ENCODE measurements at regions not wholly inside any gene's neighbourhood (a gene's known extent, or its start where the extent isn't known, plus 50 kb on each side); places are given as distances from the start of the nearest gene placed in this dataset.

- Histone ChIP-seq H3K9me2 (ENCODE audit: insufficient read depth, low read length) (no peaks in the 10 kb centered on the region), H3K4me2 (ENCODE audit: low read length) (no peak overlapping the region), H3K9me3 (ENCODE audit: low read length) (no peaks in the 10 kb centered on the region), H3K27me3 (ENCODE audit: insufficient read depth, low read depth, low read length) (no peaks in the 10 kb centered on the region), H3K9ac (ENCODE audit: low read length) (no peak overlapping the region), H2AFZ (ENCODE audit: low read depth, low read length) (no peak overlapping the region), H4K20me1 (ENCODE audit: insufficient read depth) (no peaks in the 10 kb centered on the region), H3K36me3 (ENCODE audit: insufficient read depth, low read length) (no peaks in the 10 kb centered on the region), H3K79me2 (replicated peaks; ENCODE audit: insufficient read depth, low read length) (no peaks in the 10 kb centered on the region), H3K27ac (ENCODE audit: low read length) (no peak overlapping the region), H3K4me3 (ENCODE audit: low read length) (no peak overlapping the region), H3F3A (ENCODE audit: insufficient read depth, low read length, poor library complexity, severe bottlenecking) (no peaks in the 10 kb centered on the region)
- no peak for TF ChIP-seq EP300 (conservative IDR thresholded peaks at IDR 0.05; ENCODE audit: poor library complexity, severe bottlenecking)
- TF ChIP-seq TAF1 (IDR thresholded peaks at IDR 0.05; ENCODE audit: low read depth): no peak
- no peak for TF ChIP-seq POLR2AphosphoS5 (IDR thresholded peaks at IDR 0.05)
- no peak for TF ChIP-seq REST (IDR thresholded peaks at IDR 0.05; ENCODE audit: borderline replicate concordance)
- no peak for TF ChIP-seq EZH2 (IDR thresholded peaks at IDR 0.05; ENCODE audit: borderline replicate concordance, insufficient read depth, low read length, poor library complexity, severe bottlenecking)
- no peak for TF ChIP-seq SMC3 (conservative IDR thresholded peaks at IDR 0.05; ENCODE audit: poor library complexity)
- TF ChIP-seq CTCF (IDR thresholded peaks at IDR 0.05; ENCODE audit: poor library complexity, severe bottlenecking): no peak
- no peak for TF ChIP-seq MXI1 (conservative IDR thresholded peaks at IDR 0.05; ENCODE audit: poor library complexity, severe bottlenecking)
- TF ChIP-seq RAD21 (conservative IDR thresholded peaks at IDR 0.05): no peak
These were observed 510.6 kb downstream of the SOX11 start for GRCh38 chr2:6202756-6203155.

- Histone ChIP-seq H3K36me3 (ENCODE audit: insufficient read depth, low read length) (no peaks in the 10 kb centered on the region), H2AFZ (ENCODE audit: low read depth, low read length) (no peak overlapping the region), H3K27me3 (ENCODE audit: insufficient read depth, low read depth, low read length) (no peaks in the 10 kb centered on the region), H3K4me3 (ENCODE audit: low read length) (no peak overlapping the region), H3F3A (ENCODE audit: insufficient read depth, low read length, poor library complexity, severe bottlenecking) (no peaks in the 10 kb centered on the region), H3K9me2 (ENCODE audit: insufficient read depth, low read length) (no peaks in the 10 kb centered on the region), H3K79me2 (replicated peaks; ENCODE audit: insufficient read depth, low read length) (no peaks in the 10 kb centered on the region), H3K27ac (ENCODE audit: low read length) (no peak overlapping the region), H3K9me3 (ENCODE audit: low read length) (no peaks in the 10 kb centered on the region), H4K20me1 (ENCODE audit: insufficient read depth) (no peaks in the 10 kb centered on the region), H3K9ac (ENCODE audit: low read length) (no peak overlapping the region), H3K4me2 (ENCODE audit: low read length) (no peak overlapping the region)
- no peak for TF ChIP-seq REST (IDR thresholded peaks at IDR 0.05; ENCODE audit: borderline replicate concordance)
- no peak for TF ChIP-seq SMC3 (conservative IDR thresholded peaks at IDR 0.05; ENCODE audit: poor library complexity)
- TF ChIP-seq CTCF (IDR thresholded peaks at IDR 0.05; ENCODE audit: poor library complexity, severe bottlenecking): no peak
- no peak for TF ChIP-seq RAD21 (conservative IDR thresholded peaks at IDR 0.05)
- no peak for TF ChIP-seq POLR2AphosphoS5 (IDR thresholded peaks at IDR 0.05)
- no peak for TF ChIP-seq MXI1 (conservative IDR thresholded peaks at IDR 0.05; ENCODE audit: poor library complexity, severe bottlenecking)
These were observed 511.2 kb downstream of the SOX11 start for GRCh38 chr2:6203291-6203959.

Measured in neural cell (in vitro differentiated cells).